GM13976 (cell line): ENCODE measurements at regions not wholly inside any gene's neighbourhood (a gene's known extent, or its start where the extent isn't known, plus 50 kb on each side); places are given as distances from the start of the nearest gene placed in this dataset.

Experiments used
- DNase-seq: peaks from one replicate; pipeline ENCODE4 v3.0.0; 2012; ENCODE audit warnings: low spot score
- in situ Hi-C: fragments of 300-500 bp; cut with MboI; formaldehyde crosslinking; loops from one replicate; pipeline ENCODE4 v1.12.0; 2022; ENCODE audit warnings: low sequenced_read_pairs, mixed read lengths, inconsistent platforms; ENCODE audit not compliant: unreplicated experiment
- TF ChIP-seq, protein P1 (sequence below): IDR thresholded peaks from 2 replicates; pipeline ENCODE4 v1.5.1; 2012; ENCODE audit warnings: borderline replicate concordance, mild to moderate bottlenecking; ENCODE audit not compliant: insufficient read depth; ENCODE audit errors: extremely low read depth, missing control alignments, control extremely low read depth

DNA sequence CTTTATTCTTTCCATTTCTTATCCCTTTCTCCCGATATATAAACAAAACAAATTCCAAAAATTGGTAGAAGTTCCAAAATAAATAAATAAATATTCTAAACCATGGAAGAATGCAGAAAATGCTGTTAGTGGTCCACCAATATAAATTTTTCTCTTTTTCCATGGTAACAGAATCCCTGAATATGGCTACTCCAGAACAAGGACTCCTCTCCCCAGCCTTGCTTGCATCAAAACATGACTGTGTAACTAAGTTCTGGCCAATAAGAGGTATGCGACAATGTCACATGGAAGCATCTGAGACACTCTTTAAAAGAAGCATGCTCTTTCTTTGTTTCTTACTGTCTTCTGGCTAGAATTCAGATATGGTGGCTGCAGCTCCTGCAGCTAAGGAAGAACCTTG, 325.1 kb upstream of the TANK start:
- no peak for DNase-seq
- TF ChIP-seq, protein P1, sequence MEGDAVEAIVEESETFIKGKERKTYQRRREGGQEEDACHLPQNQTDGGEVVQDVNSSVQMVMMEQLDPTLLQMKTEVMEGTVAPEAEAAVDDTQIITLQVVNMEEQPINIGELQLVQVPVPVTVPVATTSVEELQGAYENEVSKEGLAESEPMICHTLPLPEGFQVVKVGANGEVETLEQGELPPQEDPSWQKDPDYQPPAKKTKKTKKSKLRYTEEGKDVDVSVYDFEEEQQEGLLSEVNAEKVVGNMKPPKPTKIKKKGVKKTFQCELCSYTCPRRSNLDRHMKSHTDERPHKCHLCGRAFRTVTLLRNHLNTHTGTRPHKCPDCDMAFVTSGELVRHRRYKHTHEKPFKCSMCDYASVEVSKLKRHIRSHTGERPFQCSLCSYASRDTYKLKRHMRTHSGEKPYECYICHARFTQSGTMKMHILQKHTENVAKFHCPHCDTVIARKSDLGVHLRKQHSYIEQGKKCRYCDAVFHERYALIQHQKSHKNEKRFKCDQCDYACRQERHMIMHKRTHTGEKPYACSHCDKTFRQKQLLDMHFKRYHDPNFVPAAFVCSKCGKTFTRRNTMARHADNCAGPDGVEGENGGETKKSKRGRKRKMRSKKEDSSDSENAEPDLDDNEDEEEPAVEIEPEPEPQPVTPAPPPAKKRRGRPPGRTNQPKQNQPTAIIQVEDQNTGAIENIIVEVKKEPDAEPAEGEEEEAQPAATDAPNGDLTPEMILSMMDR: no peak
- in situ Hi-C loops: no loop called here

DNA sequence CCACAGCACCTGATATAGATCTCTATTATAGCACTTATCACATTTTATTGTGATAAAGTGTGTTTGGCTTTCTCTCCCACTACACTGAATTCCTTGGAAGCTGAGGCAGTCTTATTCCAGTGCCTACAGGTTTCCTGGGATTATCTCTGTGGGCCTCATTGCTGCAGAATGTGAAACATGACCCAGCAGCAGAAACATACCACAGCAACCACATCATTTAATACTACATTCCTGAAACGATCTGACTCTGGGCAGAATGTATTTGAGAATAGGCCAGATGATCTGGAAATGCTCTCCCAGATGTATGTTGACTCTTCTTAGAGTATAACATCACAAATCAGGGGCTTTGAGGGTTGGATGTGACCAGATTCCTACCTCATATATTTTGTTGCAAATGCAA, 323.5 kb upstream of the TANK start:
- TF ChIP-seq, protein P1: no peak
- no peak for DNase-seq
- in situ Hi-C loops: no loop called here

GRCh38 chr2:160837416-160837815, 322.8 kb upstream of the TANK start:
- in situ Hi-C loops: no loop called here
- DNase-seq: no peak
- TF ChIP-seq, protein P1: no peak

GRCh38 chr2:160838147-160838546, 322.1 kb upstream of the TANK start:
- no peak for DNase-seq
- in situ Hi-C loops: no loop called here

GRCh38 chr2:160838691-160839090, 321.5 kb upstream of the TANK start:
- in situ Hi-C loops: no loop called here
- no peak for DNase-seq
- TF ChIP-seq, protein P1: no peak

More at GRCh38 chr2:160838147-160838546, 322.1 kb upstream of the TANK start:
- TF ChIP-seq, protein P1: no peak

GRCh38 chr2:160842286-160842685, 317.9 kb upstream of the TANK start:
- in situ Hi-C loops: no loop called here
- DNase-seq: no peak
- TF ChIP-seq, protein P1: no peak

DNA sequence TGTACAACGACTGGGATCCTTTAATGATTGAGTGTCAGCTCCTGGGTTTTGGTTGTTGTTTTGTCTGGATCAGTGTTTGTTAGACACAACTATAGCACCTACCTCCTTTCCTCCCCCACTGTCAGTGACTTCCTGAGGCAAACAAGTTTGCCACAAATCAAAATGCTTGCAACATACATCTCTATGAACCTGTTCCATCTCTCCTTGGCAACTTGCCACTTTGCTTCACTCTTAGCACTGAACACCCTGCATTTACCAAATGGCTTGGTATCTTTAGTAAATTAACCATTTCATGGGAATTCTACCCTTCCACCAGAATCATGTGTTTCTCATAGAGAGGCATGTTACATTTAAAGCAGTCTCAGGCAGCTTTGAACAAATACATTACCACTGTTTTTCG, 301.1 kb upstream of the TANK start:
- DNase-seq: no peak
- TF ChIP-seq, protein P1: no peak
- in situ Hi-C loops: no loop called here
